ENCODE measurements at regions not wholly inside any gene's neighbourhood (a gene's known extent, or its start where the extent isn't known, plus 50 kb on each side); places are given as distances from the start of the nearest gene placed in this dataset.

DNA sequence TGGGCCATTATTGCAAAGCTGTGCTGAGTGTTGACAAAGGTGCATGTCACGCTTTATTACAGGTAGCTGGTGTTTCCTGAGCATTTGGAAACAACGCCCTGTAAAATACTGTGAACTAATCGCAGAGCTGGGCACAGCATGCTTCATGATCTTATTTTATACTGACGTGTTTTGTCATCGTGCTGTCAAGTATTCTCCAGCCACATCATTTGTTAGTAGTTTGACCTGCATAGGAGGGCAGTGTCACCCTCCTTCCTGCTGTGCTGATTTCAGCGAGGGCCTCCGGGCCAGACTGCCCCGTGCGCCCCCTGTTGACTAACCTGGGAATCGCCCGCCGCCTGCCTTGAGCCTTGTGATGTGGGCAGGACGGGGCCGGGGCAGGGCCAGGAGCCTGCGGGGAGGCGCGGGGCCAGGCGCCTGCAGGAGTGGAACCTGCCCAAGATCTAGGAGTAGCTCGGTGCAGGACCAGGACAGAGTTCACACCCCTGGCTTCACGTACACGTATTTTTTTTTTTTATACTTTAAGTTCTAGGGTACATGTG, 820.7 kb downstream of the KCNJ18 start:
- H3K36me3 ChIP-seq, result no peaks in the 10 kb centered on the region
- Mint-ChIP-seq H3K4me1 (no peaks in the 10 kb centered on the region), H3K36me3 (no peaks in the 10 kb centered on the region), H3K4me3 (no peak overlapping the region), H3K9me3 (peaks cover 40% of the 10 kb centered on the region), H3K27ac (no peak overlapping the region), H3K27me3 (ENCODE audit: insufficient read depth, low read depth) (no peaks in the 10 kb centered on the region)
- H3K4me1 ChIP-seq, result no peaks in the 10 kb centered on the region
- no peak overlapping the region for H3K27ac ChIP-seq
- H3K4me3 ChIP-seq, result no peak overlapping the region
- H3K27me3 ChIP-seq, result no peaks in the 10 kb centered on the region
- H3K9me3 ChIP-seq (ENCODE audit: low read depth), result peaks cover 14% of the 10 kb centered on the region
- TF ChIP-seq, protein P1, sequence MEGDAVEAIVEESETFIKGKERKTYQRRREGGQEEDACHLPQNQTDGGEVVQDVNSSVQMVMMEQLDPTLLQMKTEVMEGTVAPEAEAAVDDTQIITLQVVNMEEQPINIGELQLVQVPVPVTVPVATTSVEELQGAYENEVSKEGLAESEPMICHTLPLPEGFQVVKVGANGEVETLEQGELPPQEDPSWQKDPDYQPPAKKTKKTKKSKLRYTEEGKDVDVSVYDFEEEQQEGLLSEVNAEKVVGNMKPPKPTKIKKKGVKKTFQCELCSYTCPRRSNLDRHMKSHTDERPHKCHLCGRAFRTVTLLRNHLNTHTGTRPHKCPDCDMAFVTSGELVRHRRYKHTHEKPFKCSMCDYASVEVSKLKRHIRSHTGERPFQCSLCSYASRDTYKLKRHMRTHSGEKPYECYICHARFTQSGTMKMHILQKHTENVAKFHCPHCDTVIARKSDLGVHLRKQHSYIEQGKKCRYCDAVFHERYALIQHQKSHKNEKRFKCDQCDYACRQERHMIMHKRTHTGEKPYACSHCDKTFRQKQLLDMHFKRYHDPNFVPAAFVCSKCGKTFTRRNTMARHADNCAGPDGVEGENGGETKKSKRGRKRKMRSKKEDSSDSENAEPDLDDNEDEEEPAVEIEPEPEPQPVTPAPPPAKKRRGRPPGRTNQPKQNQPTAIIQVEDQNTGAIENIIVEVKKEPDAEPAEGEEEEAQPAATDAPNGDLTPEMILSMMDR (IDR thresholded peaks at IDR 0.05), result no peak
- TF ChIP-seq EZH2 (IDR thresholded peaks at IDR 0.05), result no peak
- no peak overlapping the region for H3K4me2 ChIP-seq
- no peak overlapping the region for H2AFZ ChIP-seq (replicated peaks)
- H3K9ac ChIP-seq, result no peak overlapping the region
- H3F3A ChIP-seq (ENCODE audit: low read depth), result no peaks in the 10 kb centered on the region
- no peaks in the 10 kb centered on the region for H4K20me1 ChIP-seq (ENCODE audit: low read depth)
- no peak for DNase-seq (ENCODE audit: low spot score)
- no peaks in the 10 kb centered on the region for H3K79me2 ChIP-seq (ENCODE audit: low read depth)

DNA sequence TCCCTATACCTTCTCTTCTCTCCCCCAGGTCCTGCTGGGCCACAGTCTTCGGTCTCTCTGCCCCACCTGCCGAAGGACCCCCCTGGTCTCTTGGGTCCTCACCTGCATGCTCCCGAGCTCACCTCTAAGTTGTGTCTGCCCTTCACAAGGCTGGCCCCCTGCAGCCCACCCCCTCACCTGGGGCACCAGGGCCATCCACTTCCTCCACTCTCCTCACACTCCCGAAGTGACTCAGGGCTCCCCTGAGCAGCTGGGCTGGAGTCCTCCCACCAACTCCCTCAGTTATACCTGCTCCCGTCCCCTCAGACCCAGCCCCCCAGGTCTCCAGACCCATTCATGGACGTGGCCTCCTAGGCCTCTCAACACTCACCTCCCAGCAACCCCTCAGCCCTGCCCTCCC, 822.0 kb downstream of the KCNJ18 start:
- no peaks in the 10 kb centered on the region for H3F3A ChIP-seq (ENCODE audit: low read depth)
- TF ChIP-seq, protein P1 (IDR thresholded peaks at IDR 0.05), result no peak
- TF ChIP-seq EZH2 (IDR thresholded peaks at IDR 0.05) (no peak), EZH2phosphoT487 (IDR thresholded peaks at IDR 0.05) (no peak)
- Mint-ChIP-seq H3K36me3 (no peaks in the 10 kb centered on the region), H3K27me3 (ENCODE audit: insufficient read depth, low read depth) (no peaks in the 10 kb centered on the region), H3K4me1 (no peaks in the 10 kb centered on the region), H3K4me3 (no peak overlapping the region), H3K9me3 (peaks cover 38% of the 10 kb centered on the region), H3K27ac (no peak overlapping the region)
- H3K9ac ChIP-seq, result no peak overlapping the region
- no peaks in the 10 kb centered on the region for H3K27me3 ChIP-seq
- no peaks in the 10 kb centered on the region for H3K36me3 ChIP-seq
- H4K20me1 ChIP-seq (ENCODE audit: low read depth), result no peaks in the 10 kb centered on the region
- H3K9me3 ChIP-seq (ENCODE audit: low read depth), result peaks cover 6% of the 10 kb centered on the region
- no peak for DNase-seq (ENCODE audit: low spot score)
- H2AFZ ChIP-seq (replicated peaks), result no peak overlapping the region
- no peak overlapping the region for H3K4me2 ChIP-seq
- H3K79me2 ChIP-seq (ENCODE audit: low read depth), result no peaks in the 10 kb centered on the region
- H3K4me1 ChIP-seq, result no peaks in the 10 kb centered on the region
- no peak overlapping the region for H3K27ac ChIP-seq
- H3K4me3 ChIP-seq, result no peak overlapping the region

DNA sequence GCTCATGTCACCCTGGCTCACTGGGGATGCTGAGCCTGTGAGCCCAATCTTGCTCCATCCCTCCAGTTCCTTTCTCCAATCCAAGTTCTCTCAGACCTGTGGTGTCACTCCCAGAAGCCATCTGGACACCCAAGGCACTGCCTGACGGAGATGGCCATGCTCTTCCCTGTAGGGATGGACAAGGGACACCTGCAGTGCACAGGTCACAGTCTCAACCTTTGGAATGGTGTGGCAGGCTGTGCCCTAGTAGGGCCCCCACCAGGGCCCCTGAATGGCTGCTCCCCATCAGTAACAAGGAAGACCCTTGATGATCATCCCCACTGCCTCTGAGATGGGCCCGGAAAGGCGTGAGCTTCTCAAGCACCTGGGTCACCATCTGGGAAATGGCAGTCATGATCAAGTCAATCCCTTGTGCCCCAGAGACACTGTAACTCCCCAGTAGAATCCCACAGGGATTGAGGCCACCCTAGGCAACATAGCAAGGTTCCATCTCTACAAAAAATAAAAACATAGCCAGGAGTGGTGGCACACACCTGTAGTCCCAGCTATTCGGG, 822.5 kb downstream of the KCNJ18 start:
- Histone ChIP-seq H3F3A (ENCODE audit: low read depth) (no peaks in the 10 kb centered on the region), H3K27me3 (no peaks in the 10 kb centered on the region), H3K4me1 (no peaks in the 10 kb centered on the region), H3K4me2 (no peak overlapping the region), H4K20me1 (ENCODE audit: low read depth) (no peaks in the 10 kb centered on the region), H3K9me3 (ENCODE audit: low read depth) (peaks cover 3% of the 10 kb centered on the region), H3K9ac (no peak overlapping the region), H3K36me3 (no peaks in the 10 kb centered on the region), H3K27ac (no peak overlapping the region), H3K4me3 (no peak overlapping the region), H3K79me2 (ENCODE audit: low read depth) (no peaks in the 10 kb centered on the region), H2AFZ (replicated peaks) (no peak overlapping the region)
- no peak for DNase-seq (ENCODE audit: low spot score)
- Mint-ChIP-seq H3K27ac (no peak overlapping the region), H3K4me1 (no peaks in the 10 kb centered on the region), H3K9me3 (peaks cover 37% of the 10 kb centered on the region), H3K27me3 (ENCODE audit: insufficient read depth, low read depth) (no peaks in the 10 kb centered on the region), H3K36me3 (no peaks in the 10 kb centered on the region), H3K4me3 (no peak overlapping the region)
- TF ChIP-seq, protein P1 (IDR thresholded peaks at IDR 0.05), result no peak
- no peak for TF ChIP-seq EZH2phosphoT487 (IDR thresholded peaks at IDR 0.05)
- TF ChIP-seq EZH2 (IDR thresholded peaks at IDR 0.05), result no peak

Data from neural progenitor cell (in vitro differentiated cells).